HL-60 (cell line): ENCODE measurements at regions not wholly inside any gene's neighbourhood (a gene's known extent, or its start where the extent isn't known, plus 50 kb on each side); places are given as distances from the start of the nearest gene placed in this dataset.

ENCODE experiments used
- DNase-seq, 2 experiments: peaks; one replicate each; pipeline ENCODE4 v3.0.0-alpha.2; 2010 to 2020; ENCODE audit warnings: low read depth in 1 of 2, low spot score in 1 of 2
- H3K27ac ChIP-seq: fragments of 250-450 bp; sonication (Bioruptor Pico); replicated peaks from 2 replicates; pipeline ENCODE4 v1.5.1; 2020; ENCODE audit warnings: mild to moderate bottlenecking, moderate library complexity
- H3K27me3 ChIP-seq: fragments of 250-450 bp; sonication (Bioruptor Pico); 2 replicates; pipeline ENCODE4 v1.5.1; 2021; ENCODE audit warnings: mild to moderate bottlenecking, moderate library complexity; ENCODE audit not compliant: insufficient read depth, poor library complexity, severe bottlenecking
- H3K4me3 ChIP-seq: replicated peaks from 2 replicates; pipeline ENCODE4 v1.5.1; 2011; ENCODE audit warnings: mild to moderate bottlenecking, control low read depth, low read length; ENCODE audit not compliant: insufficient read depth
- GABPA ChIP-seq: IDR thresholded peaks from 2 replicates; pipeline ENCODE4 v1.6.1; 2012; ENCODE audit warnings: low read depth
- POLR2AphosphoS5 ChIP-seq: IDR thresholded peaks from 2 replicates; pipeline ENCODE4 v1.6.1; 2012; ENCODE audit warnings: low read depth
- SPI1 ChIP-seq: IDR thresholded peaks from 2 replicates; pipeline ENCODE4 v1.6.1; 2012; ENCODE audit warnings: low read depth, mild to moderate bottlenecking, borderline replicate concordance
- TF ChIP-seq, protein P1 (sequence below): IDR thresholded peaks from one replicate; pipeline ENCODE4 v1.5.1; 2011; ENCODE audit warnings: low read length, control low read depth, inconsistent platforms; ENCODE audit not compliant: insufficient read depth
- TF ChIP-seq, protein P2 (sequence below): IDR thresholded peaks from 2 replicates; pipeline ENCODE4 v1.6.1; 2012; ENCODE audit warnings: low read depth; ENCODE audit not compliant: insufficient replicate concordance

DNA sequence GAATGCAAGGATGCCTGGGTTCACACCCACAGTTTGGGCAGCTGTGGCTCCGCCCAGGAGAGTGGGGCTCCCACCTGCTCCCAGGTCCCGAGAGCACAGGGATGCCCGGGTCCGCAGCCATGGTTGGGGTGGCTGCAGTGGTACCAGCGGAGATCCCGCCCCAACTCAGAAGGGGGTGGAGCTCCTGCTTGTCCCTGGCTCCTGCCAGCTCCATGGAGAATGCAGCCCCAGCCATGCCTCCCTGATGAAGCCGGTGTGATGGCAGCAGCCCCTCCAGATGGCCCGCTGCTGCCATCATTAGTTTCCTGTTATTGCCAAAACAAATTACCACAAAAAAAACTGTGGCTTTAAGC, 113.1 kb upstream of the RUNX3 start:
- H3K4me3 ChIP-seq, result no peak overlapping the region

GRCh38 chr1:25042331-25043227, 112.5 kb upstream of the RUNX3 start:
- H3K4me3 ChIP-seq, result no peak overlapping the region
- DNase-seq, result no peak
- no peaks in the 10 kb centered on the region for H3K27me3 ChIP-seq
- no peak for TF ChIP-seq POLR2AphosphoS5
- TF ChIP-seq SPI1, result no peak
- TF ChIP-seq, protein P1, sequence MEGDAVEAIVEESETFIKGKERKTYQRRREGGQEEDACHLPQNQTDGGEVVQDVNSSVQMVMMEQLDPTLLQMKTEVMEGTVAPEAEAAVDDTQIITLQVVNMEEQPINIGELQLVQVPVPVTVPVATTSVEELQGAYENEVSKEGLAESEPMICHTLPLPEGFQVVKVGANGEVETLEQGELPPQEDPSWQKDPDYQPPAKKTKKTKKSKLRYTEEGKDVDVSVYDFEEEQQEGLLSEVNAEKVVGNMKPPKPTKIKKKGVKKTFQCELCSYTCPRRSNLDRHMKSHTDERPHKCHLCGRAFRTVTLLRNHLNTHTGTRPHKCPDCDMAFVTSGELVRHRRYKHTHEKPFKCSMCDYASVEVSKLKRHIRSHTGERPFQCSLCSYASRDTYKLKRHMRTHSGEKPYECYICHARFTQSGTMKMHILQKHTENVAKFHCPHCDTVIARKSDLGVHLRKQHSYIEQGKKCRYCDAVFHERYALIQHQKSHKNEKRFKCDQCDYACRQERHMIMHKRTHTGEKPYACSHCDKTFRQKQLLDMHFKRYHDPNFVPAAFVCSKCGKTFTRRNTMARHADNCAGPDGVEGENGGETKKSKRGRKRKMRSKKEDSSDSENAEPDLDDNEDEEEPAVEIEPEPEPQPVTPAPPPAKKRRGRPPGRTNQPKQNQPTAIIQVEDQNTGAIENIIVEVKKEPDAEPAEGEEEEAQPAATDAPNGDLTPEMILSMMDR, result no peak
- TF ChIP-seq, protein P2, sequence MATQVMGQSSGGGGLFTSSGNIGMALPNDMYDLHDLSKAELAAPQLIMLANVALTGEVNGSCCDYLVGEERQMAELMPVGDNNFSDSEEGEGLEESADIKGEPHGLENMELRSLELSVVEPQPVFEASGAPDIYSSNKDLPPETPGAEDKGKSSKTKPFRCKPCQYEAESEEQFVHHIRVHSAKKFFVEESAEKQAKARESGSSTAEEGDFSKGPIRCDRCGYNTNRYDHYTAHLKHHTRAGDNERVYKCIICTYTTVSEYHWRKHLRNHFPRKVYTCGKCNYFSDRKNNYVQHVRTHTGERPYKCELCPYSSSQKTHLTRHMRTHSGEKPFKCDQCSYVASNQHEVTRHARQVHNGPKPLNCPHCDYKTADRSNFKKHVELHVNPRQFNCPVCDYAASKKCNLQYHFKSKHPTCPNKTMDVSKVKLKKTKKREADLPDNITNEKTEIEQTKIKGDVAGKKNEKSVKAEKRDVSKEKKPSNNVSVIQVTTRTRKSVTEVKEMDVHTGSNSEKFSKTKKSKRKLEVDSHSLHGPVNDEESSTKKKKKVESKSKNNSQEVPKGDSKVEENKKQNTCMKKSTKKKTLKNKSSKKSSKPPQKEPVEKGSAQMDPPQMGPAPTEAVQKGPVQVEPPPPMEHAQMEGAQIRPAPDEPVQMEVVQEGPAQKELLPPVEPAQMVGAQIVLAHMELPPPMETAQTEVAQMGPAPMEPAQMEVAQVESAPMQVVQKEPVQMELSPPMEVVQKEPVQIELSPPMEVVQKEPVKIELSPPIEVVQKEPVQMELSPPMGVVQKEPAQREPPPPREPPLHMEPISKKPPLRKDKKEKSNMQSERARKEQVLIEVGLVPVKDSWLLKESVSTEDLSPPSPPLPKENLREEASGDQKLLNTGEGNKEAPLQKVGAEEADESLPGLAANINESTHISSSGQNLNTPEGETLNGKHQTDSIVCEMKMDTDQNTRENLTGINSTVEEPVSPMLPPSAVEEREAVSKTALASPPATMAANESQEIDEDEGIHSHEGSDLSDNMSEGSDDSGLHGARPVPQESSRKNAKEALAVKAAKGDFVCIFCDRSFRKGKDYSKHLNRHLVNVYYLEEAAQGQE, result no peak
- TF ChIP-seq GABPA, result no peak
- H3K27ac ChIP-seq, result no peak overlapping the region

More for the DNA sequence above, 113.1 kb upstream of the RUNX3 start:
- no peaks in the 10 kb centered on the region for H3K27me3 ChIP-seq
- DNase-seq, result no peak
- TF ChIP-seq GABPA (no peak), POLR2AphosphoS5 (no peak), SPI1 (no peak)
- TF ChIP-seq, protein P2, result no peak
- TF ChIP-seq, protein P1, result no peak
- no peak overlapping the region for H3K27ac ChIP-seq

- TF ChIP-seq SPI1 (no peak), GABPA (no peak), POLR2AphosphoS5 (no peak)
- TF ChIP-seq, protein P1, result no peak
- TF ChIP-seq, protein P2, result no peak
- no peak for DNase-seq
- Histone ChIP-seq H3K27ac (no peak overlapping the region), H3K27me3 (no peaks in the 10 kb centered on the region), H3K4me3 (no peak overlapping the region)
Measured at GRCh38 chr1:25041916-25042315, 111.8 kb upstream of the RUNX3 start.
